SK-N-SH treated with all-trans-retinoic acid at 6 μM for 48 hours (cell line): ENCODE measurements at regions not wholly inside any gene's neighbourhood (a gene's known extent, or its start where the extent isn't known, plus 50 kb on each side); places are given as distances from the start of the nearest gene placed in this dataset.

Experiments used
- ATAC-seq: fragments of 200-7000 bp; cut with Tn5 transposase; 3 replicates; pipeline ENCODE4 v1.9.1; 2020; ENCODE audit warnings: mild to moderate bottlenecking, moderate library complexity
- ARNTL ChIP-seq: fragments of 450-650 bp; formaldehyde crosslinking; IDR thresholded peaks from 2 replicates; pipeline ENCODE4 v1.5.0; 2020; ENCODE audit warnings: low read depth, mild to moderate bottlenecking, moderate library complexity, borderline replicate concordance
- BACH2 ChIP-seq: fragments of 250-450 bp; sonication (Bioruptor Pico); IDR thresholded peaks from 2 replicates; pipeline ENCODE4 v1.9.0; 2021; ENCODE audit warnings: mild to moderate bottlenecking, borderline replicate concordance
- CSDC2 ChIP-seq: fragments of 250-450 bp; sonication (Bioruptor Pico); IDR thresholded peaks from 2 replicates; pipeline ENCODE4 v1.5.0; 2020; ENCODE audit warnings: mild to moderate bottlenecking, moderate library complexity
- ESRRG ChIP-seq: fragments of 250-450 bp; sonication (Bioruptor Pico); IDR thresholded peaks from 2 replicates; pipeline ENCODE4 v1.6.1; 2021; ENCODE audit warnings: mild to moderate bottlenecking
- GLIS3 ChIP-seq: fragments of 250-450 bp; sonication (Bioruptor Pico); IDR thresholded peaks from 2 replicates; pipeline ENCODE4 v1.5.0; 2020; ENCODE audit warnings: mild to moderate bottlenecking, moderate library complexity
- ISL1 ChIP-seq: fragments of 250-450 bp; sonication (Bioruptor Pico); IDR thresholded peaks from 2 replicates; pipeline ENCODE4 v2.1.2; 2022; ENCODE audit warnings: mild to moderate bottlenecking, moderate library complexity
- PPARA ChIP-seq: fragments of 250-450 bp; sonication (Bioruptor Pico); IDR thresholded peaks from 2 replicates; pipeline ENCODE4 v1.5.0; 2020; ENCODE audit warnings: mild to moderate bottlenecking, borderline replicate concordance
- RARB ChIP-seq: fragments of 250-450 bp; sonication (Bioruptor Pico); IDR thresholded peaks from 2 replicates; pipeline ENCODE4 v1.8.0; 2021; ENCODE audit warnings: mild to moderate bottlenecking, moderate library complexity
- SNAI2 ChIP-seq: fragments of 250-450 bp; sonication (Bioruptor Pico); IDR thresholded peaks from 2 replicates; pipeline ENCODE4 v1.5.0; 2020; ENCODE audit warnings: mild to moderate bottlenecking, moderate library complexity
- TCF4 ChIP-seq: fragments of 250-450 bp; sonication (Bioruptor Pico); IDR thresholded peaks from 2 replicates; pipeline ENCODE4 v1.8.0; 2021; ENCODE audit warnings: mild to moderate bottlenecking, moderate library complexity, borderline replicate concordance
- TOX ChIP-seq: fragments of 250-450 bp; sonication (Bioruptor Pico); IDR thresholded peaks from 2 replicates; pipeline ENCODE4 v1.8.0; 2021; ENCODE audit warnings: mild to moderate bottlenecking, moderate library complexity, borderline replicate concordance
- ZC3H10 ChIP-seq: fragments of 250-450 bp; sonication (Bioruptor Pico); IDR thresholded peaks from 2 replicates; pipeline ENCODE4 v1.5.1; 2021; ENCODE audit warnings: mild to moderate bottlenecking, moderate library complexity
- ZFP3 ChIP-seq: fragments of 250-450 bp; sonication (Bioruptor Pico); IDR thresholded peaks from 2 replicates; pipeline ENCODE4 v1.5.0; 2020; ENCODE audit warnings: mild to moderate bottlenecking, moderate library complexity
- ZFP30 ChIP-seq: fragments of 450-650 bp; formaldehyde crosslinking; IDR thresholded peaks from 2 replicates; pipeline ENCODE4 v1.5.0; 2022; ENCODE audit warnings: mild to moderate bottlenecking, moderate library complexity
- ZNF565 ChIP-seq: fragments of 450-650 bp; formaldehyde crosslinking; conservative IDR thresholded peaks from 2 replicates; pipeline ENCODE4 v1.5.0; 2020; ENCODE audit warnings: low read depth, mild to moderate bottlenecking, moderate library complexity
- ZNF70 ChIP-seq: fragments of 450-650 bp; formaldehyde crosslinking; IDR thresholded peaks from 2 replicates; pipeline ENCODE4 v1.5.0; 2020; ENCODE audit warnings: mild to moderate bottlenecking, moderate library complexity
- ZNF8 ChIP-seq: fragments of 450-650 bp; formaldehyde crosslinking; IDR thresholded peaks from 2 replicates; pipeline ENCODE4 v1.5.0; 2020; ENCODE audit warnings: mild to moderate bottlenecking, moderate library complexity
- TF ChIP-seq, protein P1 (sequence below): fragments of 250-450 bp; sonication (Bioruptor Pico); IDR thresholded peaks from 2 replicates; pipeline ENCODE4 v1.8.0; 2021; ENCODE audit warnings: low read depth, mild to moderate bottlenecking, moderate library complexity, borderline replicate concordance
- TF ChIP-seq, protein P2 (sequence below): fragments of 250-450 bp; sonication (Bioruptor Pico); IDR thresholded peaks from 2 replicates; pipeline ENCODE4 v1.5.1; 2021; ENCODE audit warnings: mild to moderate bottlenecking, moderate library complexity
- TF ChIP-seq, protein P3 (sequence below): fragments of 250-450 bp; sonication (Bioruptor Pico); IDR thresholded peaks from 2 replicates; pipeline ENCODE4 v1.8.0; 2020; ENCODE audit warnings: mild to moderate bottlenecking, moderate library complexity, borderline replicate concordance
- TF ChIP-seq, protein P4 (sequence below): fragments of 250-450 bp; sonication (Bioruptor Pico); IDR thresholded peaks from 2 replicates; pipeline ENCODE4 v1.5.1; 2020; ENCODE audit warnings: low read depth, mild to moderate bottlenecking, moderate library complexity

DNA sequence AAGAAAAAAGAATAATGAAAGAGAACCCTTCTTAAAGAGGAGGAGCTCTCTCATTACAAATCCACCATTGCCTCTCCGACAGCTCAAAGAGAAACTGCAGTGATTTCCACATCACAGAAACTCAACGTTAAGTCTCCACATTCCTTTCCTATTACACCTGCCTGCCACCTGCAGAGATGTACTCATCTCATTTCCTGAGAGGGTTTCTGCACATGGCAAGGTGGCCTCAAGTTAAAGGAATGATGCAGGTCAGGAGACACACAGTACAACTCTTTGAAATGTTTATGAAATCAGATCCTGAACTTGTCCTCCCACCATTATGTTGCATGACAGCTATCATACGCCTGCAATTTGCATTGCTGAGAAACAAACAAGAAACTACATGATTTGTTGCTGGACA is 458.4 kb upstream of the ADAMTS9 start (continued):
- TF ChIP-seq, protein P1, sequence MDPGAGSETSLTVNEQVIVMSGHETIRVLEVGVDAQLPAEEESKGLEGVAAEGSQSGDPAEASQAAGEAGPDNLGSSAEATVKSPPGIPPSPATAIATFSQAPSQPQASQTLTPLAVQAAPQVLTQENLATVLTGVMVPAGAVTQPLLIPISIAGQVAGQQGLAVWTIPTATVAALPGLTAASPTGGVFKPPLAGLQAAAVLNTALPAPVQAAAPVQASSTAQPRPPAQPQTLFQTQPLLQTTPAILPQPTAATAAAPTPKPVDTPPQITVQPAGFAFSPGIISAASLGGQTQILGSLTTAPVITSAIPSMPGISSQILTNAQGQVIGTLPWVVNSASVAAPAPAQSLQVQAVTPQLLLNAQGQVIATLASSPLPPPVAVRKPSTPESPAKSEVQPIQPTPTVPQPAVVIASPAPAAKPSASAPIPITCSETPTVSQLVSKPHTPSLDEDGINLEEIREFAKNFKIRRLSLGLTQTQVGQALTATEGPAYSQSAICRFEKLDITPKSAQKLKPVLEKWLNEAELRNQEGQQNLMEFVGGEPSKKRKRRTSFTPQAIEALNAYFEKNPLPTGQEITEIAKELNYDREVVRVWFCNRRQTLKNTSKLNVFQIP (CRISPR knock-in tag) = no peak
- TF ChIP-seq ISL1 (CRISPR knock-in tag) (no peak), SNAI2 (CRISPR knock-in tag) (no peak), RARB (CRISPR knock-in tag) (no peak), GLIS3 (CRISPR knock-in tag) (no peak)
- TF ChIP-seq, protein P2, sequence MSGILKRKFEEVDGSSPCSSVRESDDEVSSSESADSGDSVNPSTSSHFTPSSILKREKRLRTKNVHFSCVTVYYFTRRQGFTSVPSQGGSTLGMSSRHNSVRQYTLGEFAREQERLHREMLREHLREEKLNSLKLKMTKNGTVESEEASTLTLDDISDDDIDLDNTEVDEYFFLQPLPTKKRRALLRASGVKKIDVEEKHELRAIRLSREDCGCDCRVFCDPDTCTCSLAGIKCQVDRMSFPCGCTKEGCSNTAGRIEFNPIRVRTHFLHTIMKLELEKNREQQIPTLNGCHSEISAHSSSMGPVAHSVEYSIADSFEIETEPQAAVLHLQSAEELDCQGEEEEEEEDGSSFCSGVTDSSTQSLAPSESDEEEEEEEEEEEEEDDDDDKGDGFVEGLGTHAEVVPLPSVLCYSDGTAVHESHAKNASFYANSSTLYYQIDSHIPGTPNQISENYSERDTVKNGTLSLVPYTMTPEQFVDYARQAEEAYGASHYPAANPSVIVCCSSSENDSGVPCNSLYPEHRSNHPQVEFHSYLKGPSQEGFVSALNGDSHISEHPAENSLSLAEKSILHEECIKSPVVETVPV = no peak
- TF ChIP-seq, protein P3, sequence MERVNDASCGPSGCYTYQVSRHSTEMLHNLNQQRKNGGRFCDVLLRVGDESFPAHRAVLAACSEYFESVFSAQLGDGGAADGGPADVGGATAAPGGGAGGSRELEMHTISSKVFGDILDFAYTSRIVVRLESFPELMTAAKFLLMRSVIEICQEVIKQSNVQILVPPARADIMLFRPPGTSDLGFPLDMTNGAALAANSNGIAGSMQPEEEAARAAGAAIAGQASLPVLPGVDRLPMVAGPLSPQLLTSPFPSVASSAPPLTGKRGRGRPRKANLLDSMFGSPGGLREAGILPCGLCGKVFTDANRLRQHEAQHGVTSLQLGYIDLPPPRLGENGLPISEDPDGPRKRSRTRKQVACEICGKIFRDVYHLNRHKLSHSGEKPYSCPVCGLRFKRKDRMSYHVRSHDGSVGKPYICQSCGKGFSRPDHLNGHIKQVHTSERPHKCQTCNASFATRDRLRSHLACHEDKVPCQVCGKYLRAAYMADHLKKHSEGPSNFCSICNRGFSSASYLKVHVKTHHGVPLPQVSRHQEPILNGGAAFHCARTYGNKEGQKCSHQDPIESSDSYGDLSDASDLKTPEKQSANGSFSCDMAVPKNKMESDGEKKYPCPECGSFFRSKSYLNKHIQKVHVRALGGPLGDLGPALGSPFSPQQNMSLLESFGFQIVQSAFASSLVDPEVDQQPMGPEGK (CRISPR knock-in tag) = no peak

DNA sequence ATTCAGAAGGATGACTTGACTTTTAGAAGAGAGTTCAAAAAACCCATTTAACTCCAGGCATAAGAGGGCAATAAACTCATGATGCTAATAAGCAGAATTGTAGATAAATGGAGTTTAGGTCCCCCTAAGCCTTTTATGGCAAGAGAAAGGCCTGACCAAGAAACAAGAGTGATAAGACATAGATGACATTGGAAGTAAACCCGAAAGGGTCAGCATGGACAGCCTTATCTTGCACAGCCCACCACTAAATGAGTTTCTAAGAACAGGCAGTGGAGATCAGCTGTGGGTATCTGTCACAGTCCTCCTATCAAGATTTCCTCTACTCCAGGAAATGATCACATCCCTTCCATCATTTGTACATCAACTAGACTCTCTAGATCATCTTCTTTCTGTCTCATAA is 457.9 kb upstream of the ADAMTS9 start:
- ATAC-seq = no peak
- TF ChIP-seq ISL1 (CRISPR knock-in tag) (no peak), ZNF70 (no peak), PPARA (CRISPR knock-in tag) (no peak), CSDC2 (CRISPR knock-in tag) (no peak), TCF4 (CRISPR knock-in tag) (no peak), GLIS3 (CRISPR knock-in tag) (no peak), ARNTL (CRISPR knock-in tag) (no peak), ZFP3 (CRISPR knock-in tag) (no peak), ZC3H10 (CRISPR knock-in tag) (no peak)
- TF ChIP-seq, protein P4, sequence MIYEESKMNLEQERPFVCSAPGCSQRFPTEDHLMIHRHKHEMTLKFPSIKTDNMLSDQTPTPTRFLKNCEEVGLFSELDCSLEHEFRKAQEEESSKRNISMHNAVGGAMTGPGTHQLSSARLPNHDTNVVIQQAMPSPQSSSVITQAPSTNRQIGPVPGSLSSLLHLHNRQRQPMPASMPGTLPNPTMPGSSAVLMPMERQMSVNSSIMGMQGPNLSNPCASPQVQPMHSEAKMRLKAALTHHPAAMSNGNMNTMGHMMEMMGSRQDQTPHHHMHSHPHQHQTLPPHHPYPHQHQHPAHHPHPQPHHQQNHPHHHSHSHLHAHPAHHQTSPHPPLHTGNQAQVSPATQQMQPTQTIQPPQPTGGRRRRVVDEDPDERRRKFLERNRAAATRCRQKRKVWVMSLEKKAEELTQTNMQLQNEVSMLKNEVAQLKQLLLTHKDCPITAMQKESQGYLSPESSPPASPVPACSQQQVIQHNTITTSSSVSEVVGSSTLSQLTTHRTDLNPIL (CRISPR knock-in tag) = no peak
- TF ChIP-seq, protein P1 (CRISPR knock-in tag) = no peak

DNA sequence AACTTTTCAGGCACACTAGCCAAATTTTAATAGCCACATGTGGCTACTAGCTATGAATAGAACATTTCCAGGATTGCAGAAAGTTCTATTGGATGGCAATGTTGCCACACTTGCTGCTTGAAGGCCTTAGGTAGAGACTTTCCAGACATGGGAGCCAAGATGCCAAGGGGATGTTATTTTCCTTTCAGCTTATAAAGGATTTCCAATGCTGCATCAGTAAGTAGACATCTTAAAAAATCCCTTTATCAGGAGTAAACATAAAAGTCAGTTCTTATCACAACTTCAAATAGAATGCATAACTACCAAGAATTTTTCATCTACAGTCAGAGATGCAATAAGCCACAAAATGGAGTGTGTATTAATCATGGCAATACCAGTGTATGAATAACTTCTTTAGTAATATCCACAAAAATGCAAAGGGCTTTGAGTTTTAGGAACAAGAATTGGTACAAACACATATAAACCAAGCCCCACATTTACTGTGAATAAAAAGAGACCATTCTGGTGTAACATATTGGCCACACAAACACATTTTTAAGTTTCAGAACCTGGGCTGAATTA is 457.1 kb upstream of the ADAMTS9 start:
- ATAC-seq = no peak

More for the DNA sequence above, 457.1 kb upstream of the ADAMTS9 start:
- TF ChIP-seq ZFP3 (CRISPR knock-in tag) (no peak), ISL1 (CRISPR knock-in tag) (no peak), CSDC2 (CRISPR knock-in tag) (no peak), BACH2 (CRISPR knock-in tag) (no peak), ARNTL (CRISPR knock-in tag) (no peak), TOX (no peak), SNAI2 (CRISPR knock-in tag) (no peak), ESRRG (CRISPR knock-in tag) (no peak), ZNF565 (CRISPR knock-in tag) (no peak), ZNF8 (no peak), ZC3H10 (CRISPR knock-in tag) (no peak), ZFP30 (CRISPR knock-in tag) (no peak), RARB (CRISPR knock-in tag) (no peak), GLIS3 (CRISPR knock-in tag) (no peak)
- TF ChIP-seq, protein P2 = no peak
- TF ChIP-seq, protein P4 (CRISPR knock-in tag) = no peak
